Endodermal cell (in vitro differentiated cells): ENCODE measurements at regions not wholly inside any gene's neighbourhood (a gene's known extent, or its start where the extent isn't known, plus 50 kb on each side); places are given as distances from the start of the nearest gene placed in this dataset.
"Not testable (repeated sequence)": the region's sequence is repeated elsewhere in the genome, so short reads cannot be mapped to it uniquely, and the experiment has no call there.

Experiments
- DNase-seq: peaks from one replicate; pipeline ENCODE4 v3.0.0-alpha.2; 2017
- H3K27ac ChIP-seq: 2 replicates; pipeline ENCODE4 v1.5.1; 2013; ENCODE audit warnings: mild to moderate bottlenecking, low read depth, low read length, moderate library complexity
- H3K27me3 ChIP-seq: 2 replicates; pipeline ENCODE4 v1.6.1; 2013; ENCODE audit warnings: mild to moderate bottlenecking, low read length, moderate library complexity; ENCODE audit not compliant: insufficient read depth, control insufficient read depth, poor library complexity, severe bottlenecking
- H3K36me3 ChIP-seq: 2 replicates; pipeline ENCODE4 v1.7.0; 2013; ENCODE audit warnings: mild to moderate bottlenecking, low read length, moderate library complexity; ENCODE audit not compliant: control insufficient read depth, insufficient read depth
- H3K4me1 ChIP-seq: one replicate; pipeline ENCODE4 v1.7.0; 2013; ENCODE audit warnings: low read length; ENCODE audit not compliant: control insufficient read depth, insufficient read depth
- H3K4me3 ChIP-seq: 2 replicates; pipeline ENCODE4 v1.5.1; 2013; ENCODE audit warnings: mild to moderate bottlenecking, low read length, moderate library complexity
- H3K9ac ChIP-seq: 2 replicates; pipeline ENCODE4 v1.6.1; 2013; ENCODE audit warnings: mild to moderate bottlenecking, low read length, moderate library complexity; ENCODE audit not compliant: poor library complexity, severe bottlenecking; ENCODE audit errors: extremely low read depth
- H3K9me3 ChIP-seq: 2 replicates; pipeline ENCODE4 v1.6.1; 2013; ENCODE audit warnings: mild to moderate bottlenecking, low read length, moderate library complexity; ENCODE audit not compliant: control insufficient read depth
- H3K27ac Mint-ChIP-seq: 2 replicates; pipeline ENCODE4 v1.8.0; 2020; ENCODE audit warnings: mixed read lengths
- H3K27me3 Mint-ChIP-seq: 2 replicates; pipeline ENCODE4 v1.8.0; 2021; ENCODE audit warnings: mild to moderate bottlenecking, mixed read lengths; ENCODE audit not compliant: insufficient read depth
- H3K36me3 Mint-ChIP-seq: 2 replicates; pipeline ENCODE4 v1.8.0; 2020; ENCODE audit warnings: low read depth, mixed read lengths
- H3K4me1 Mint-ChIP-seq: 2 replicates; pipeline ENCODE4 v1.8.0; 2020; ENCODE audit warnings: mixed read lengths
- H3K4me3 Mint-ChIP-seq: 2 replicates; pipeline ENCODE4 v1.8.0; 2020; ENCODE audit warnings: mild to moderate bottlenecking, moderate library complexity, mixed read lengths
- H3K9me3 Mint-ChIP-seq: 2 replicates; pipeline ENCODE4 v1.8.0; 2020; ENCODE audit warnings: mild to moderate bottlenecking, mixed read lengths
- CTCF ChIP-seq: fragments of 200-600 bp; sonication (generic); conservative IDR thresholded peaks from 2 replicates; pipeline ENCODE4 v1.5.0; 2021; ENCODE audit warnings: antibody characterized with exemption, mild to moderate bottlenecking
- WGBS, 2 experiments: methylation state at CpG; one replicate each; pipeline versions ENCODE4 v1.1.5 to v1.1.7; 2013; ENCODE audit warnings: missing lambda C conversion rate in 2 of 2, mixed read lengths in 1 of 2; ENCODE audit not compliant: insufficient coverage in 1 of 2, insufficient read length in 1 of 2; 5-methylcytosine and 5-hydroxymethylcytosine counted together

DNA sequence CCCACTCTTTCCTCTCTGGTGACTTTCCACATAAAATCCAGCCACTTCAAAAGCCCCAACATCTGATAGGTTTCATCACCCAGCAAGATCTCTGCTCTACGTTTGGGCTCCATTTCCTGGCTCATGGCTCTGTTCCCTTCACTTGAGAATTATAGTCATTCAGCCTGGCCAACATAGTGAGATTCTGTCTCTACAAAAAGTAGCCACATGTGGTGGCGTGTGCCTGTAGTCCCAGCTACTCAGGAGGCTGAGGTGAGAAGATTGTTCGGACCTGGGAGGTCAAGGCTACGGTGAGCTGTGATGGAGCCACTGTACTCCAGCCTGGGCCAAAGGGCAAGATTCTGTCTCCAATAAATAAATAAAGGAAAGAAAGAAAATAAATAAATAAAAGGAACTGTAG, 83.3 kb upstream of the IGFBPL1 start:
- no peak overlapping the region for H3K27ac Mint-ChIP-seq
- no peak for TF ChIP-seq CTCF
- 92 to 94% methylated on average over 2 to 4 of the region's 4 CpGs for WGBS, 2 experiments

DNA sequence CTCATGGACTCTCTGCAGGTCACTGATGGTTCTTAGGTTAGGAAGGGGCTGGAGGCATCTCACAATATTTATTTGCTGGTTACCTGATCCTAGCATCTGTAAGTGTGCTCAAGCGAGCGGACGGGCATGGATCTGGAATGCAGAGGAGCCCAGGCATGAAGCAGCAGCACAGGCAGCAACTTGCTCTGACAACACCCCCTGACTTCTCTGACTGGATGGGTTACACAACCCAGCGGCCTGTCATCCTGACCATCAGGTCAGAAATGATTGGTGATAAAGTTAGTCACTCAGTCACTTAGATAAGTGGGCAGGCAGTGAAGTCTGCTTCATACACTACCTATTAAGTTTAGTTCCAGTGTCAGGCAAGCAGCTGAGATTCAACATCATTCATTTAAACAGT, 75.9 kb upstream of the IGFBPL1 start:
- H3K36me3 ChIP-seq, H3K27me3 Mint-ChIP-seq, H3K9ac ChIP-seq, H3K4me1 Mint-ChIP-seq, H3K4me3 ChIP-seq, H3K27ac Mint-ChIP-seq, H3K4me3 Mint-ChIP-seq, H3K36me3 Mint-ChIP-seq, H3K27ac ChIP-seq, DNase-seq, H3K27me3 ChIP-seq, H3K9me3 Mint-ChIP-seq, H3K4me1 ChIP-seq, H3K9me3 ChIP-seq: not testable (repeated sequence)
- 89 to 94% methylated on average over 3 to 4 of the region's 4 CpGs for WGBS, 2 experiments

More for the DNA sequence above, 83.3 kb upstream of the IGFBPL1 start:
- H3K27me3 ChIP-seq, result no peaks in the 10 kb centered on the region
- no peak overlapping the region for H3K4me3 ChIP-seq
- H3K9me3 ChIP-seq, result no peaks in the 10 kb centered on the region
- no peak overlapping the region for H3K27ac ChIP-seq
- no peaks in the 10 kb centered on the region for H3K36me3 Mint-ChIP-seq
- no peak for DNase-seq
- no peaks in the 10 kb centered on the region for H3K36me3 ChIP-seq
- no peak overlapping the region for H3K4me3 Mint-ChIP-seq
- H3K4me1 ChIP-seq, result no peaks in the 10 kb centered on the region
- no peaks in the 10 kb centered on the region for H3K9me3 Mint-ChIP-seq
- no peak overlapping the region for H3K9ac ChIP-seq
- no peaks in the 10 kb centered on the region for H3K4me1 Mint-ChIP-seq
- no peaks in the 10 kb centered on the region for H3K27me3 Mint-ChIP-seq

GRCh38 chr9:38498551-38498950, 74.3 kb upstream of the IGFBPL1 start:
- not testable (repeated sequence) for H3K36me3 Mint-ChIP-seq, H3K4me1 ChIP-seq, H3K27me3 Mint-ChIP-seq, H3K27ac ChIP-seq, H3K9me3 Mint-ChIP-seq, H3K4me3 Mint-ChIP-seq, H3K27me3 ChIP-seq, H3K27ac Mint-ChIP-seq, DNase-seq, H3K4me1 Mint-ChIP-seq, H3K9me3 ChIP-seq, H3K4me3 ChIP-seq, H3K9ac ChIP-seq, H3K36me3 ChIP-seq
- 87% methylated on average over 2 of the region's 2 CpGs; no CpG with 5 or more reads in 1 of the 2 experiments for WGBS, 2 experiments

GRCh38 chr9:38489057-38489456, 64.8 kb upstream of the IGFBPL1 start:
- 86 to 90% methylated on average over 2 to 19 of the region's 21 CpGs for WGBS, 2 experiments
- TF ChIP-seq CTCF, result no peak
- peaks cover 20% of the 10 kb centered on the region for H3K4me1 Mint-ChIP-seq
- Histone ChIP-seq H3K9me3 (no peaks in the 10 kb centered on the region), H3K4me3 (no peak overlapping the region), H3K27me3 (no peaks in the 10 kb centered on the region), H3K9ac (no peak overlapping the region), H3K27ac (no peak overlapping the region), H3K36me3 (no peaks in the 10 kb centered on the region), H3K4me1 (no peaks in the 10 kb centered on the region)
- peaks cover 2% of the 10 kb centered on the region for H3K9me3 Mint-ChIP-seq
- no peaks in the 10 kb centered on the region for H3K36me3 Mint-ChIP-seq
- H3K4me3 Mint-ChIP-seq, result no peak overlapping the region
- no peak for DNase-seq
- peaks cover 4% of the 10 kb centered on the region for H3K27me3 Mint-ChIP-seq
- H3K27ac Mint-ChIP-seq, result no peak overlapping the region
